A549 (cell line): ENCODE measurements at regions not wholly inside any gene's neighbourhood (a gene's known extent, or its start where the extent isn't known, plus 50 kb on each side); places are given as distances from the start of the nearest gene placed in this dataset.

Experiments used
- ATAC-seq, 2 experiments: fragments of 200-7000 bp in 1 of 2; fragments of >200 bp in 1 of 2; cut with Nextera tagmentation in 1 of 2; cut with Tn5 transposase in 1 of 2; 3 replicates each; pipeline versions ENCODE4 v1.8.0 to v1.9.1; 2018 to 2020; ENCODE audit warnings: mild to moderate bottlenecking in 1 of 2, moderate library complexity in 1 of 2
- CTCF ChIA-PET: fragments of 300-600 bp; sonication (Branson Sonifier 250); formaldehyde crosslinking; extraction: SDS; loops from one replicate; lab custom pipeline; 2021; ENCODE audit warnings: antibody characterized with exemption, inconsistent platforms; lab: Yijun Ruan, JAX
- POLR2A ChIA-PET: fragments of 350-600 bp; formaldehyde crosslinking; extraction: SDS; loops from one replicate; lab custom pipeline; 2021; ENCODE audit warnings: antibody characterized with exemption, inconsistent platforms; lab: Yijun Ruan, JAX
- DNase-seq, 2 experiments: peaks; one replicate each; pipeline versions ENCODE4 v3.0.0 to v3.0.0-alpha.2; 2011 to 2016; ENCODE audit warnings: low read depth in 1 of 2, low spot score in 1 of 2
- FAIRE-seq: peaks from 2 replicates; lab custom pipeline; 2011; peaks lifted over from hg19 to GRCh38; lab: Jason Lieb, UNC
- H3K27ac ChIP-seq, 2 experiments: fragments of >200 bp; sonication (Bioruptor Twin); formaldehyde crosslinking; 3 replicates each; pipeline ENCODE4 v1.5.1; 2016 to 2017
- H3K4me1 ChIP-seq: fragments of >200 bp; sonication (Bioruptor Twin); formaldehyde crosslinking; 3 replicates; pipeline ENCODE4 v1.6.1; 2016
- H3K4me2 ChIP-seq: fragments of >200 bp; sonication (Bioruptor Twin); formaldehyde crosslinking; 3 replicates; pipeline ENCODE4 v1.6.1; 2016
- H3K4me3 ChIP-seq: fragments of >200 bp; sonication (Bioruptor Twin); formaldehyde crosslinking; 3 replicates; pipeline ENCODE4 v1.5.1; 2016
- H3K9me3 ChIP-seq: fragments of >200 bp; sonication (Bioruptor Twin); formaldehyde crosslinking; 3 replicates; pipeline ENCODE4 v1.6.1; 2016
- ATOH8 ChIP-seq: fragments of 250-450 bp; sonication (Bioruptor Pico); IDR thresholded peaks from 2 replicates; pipeline ENCODE4 v1.5.0; 2020; ENCODE audit warnings: low read depth, mild to moderate bottlenecking, moderate library complexity
- CBX2 ChIP-seq: fragments of 200-600 bp; sonication (generic); IDR thresholded peaks from 2 replicates; pipeline ENCODE4 v1.6.1; 2016; ENCODE audit warnings: low read depth, mild to moderate bottlenecking, borderline replicate concordance
- CHD4 ChIP-seq: fragments of 200-600 bp; sonication (generic); IDR thresholded peaks from 2 replicates; pipeline ENCODE4 v1.6.1; 2016; ENCODE audit warnings: antibody characterized with exemption, mild to moderate bottlenecking, borderline replicate concordance
- CTCF ChIP-seq: fragments of >200 bp; sonication (Bioruptor Twin); formaldehyde crosslinking; IDR thresholded peaks from 3 replicates; pipeline ENCODE4 v1.5.1; 2016
- E2F6 ChIP-seq: IDR thresholded peaks from 2 replicates; pipeline ENCODE4 v1.6.1; 2012; ENCODE audit warnings: low read depth, borderline replicate concordance
- EHF ChIP-seq: fragments of 250-450 bp; sonication (Bioruptor Pico); IDR thresholded peaks from 2 replicates; pipeline ENCODE4 v1.5.0; 2020; ENCODE audit warnings: mild to moderate bottlenecking
- EHMT2 ChIP-seq: fragments of 200-600 bp; sonication (generic); IDR thresholded peaks from 2 replicates; pipeline ENCODE4 v1.6.1; 2016; ENCODE audit warnings: antibody characterized with exemption, low read depth, mild to moderate bottlenecking, moderate library complexity
- ELK1 ChIP-seq: fragments of 150-350 bp; IDR thresholded peaks from 2 replicates; pipeline ENCODE4 v1.6.1; 2014; ENCODE audit warnings: low read depth, mild to moderate bottlenecking, low read length
- EP300 ChIP-seq, 2 experiments: fragments of >200 bp; sonication (Bioruptor Twin); formaldehyde crosslinking; IDR thresholded peaks; 2 replicates in 1 of 2; 3 replicates in 1 of 2; pipeline ENCODE4 v1.6.1; 2016 to 2017
- ESRRA ChIP-seq: fragments of 150-350 bp; IDR thresholded peaks from 2 replicates; pipeline ENCODE4 v1.6.1; 2014; ENCODE audit warnings: mild to moderate bottlenecking, low read length, borderline replicate concordance
- FOSL2 ChIP-seq, 2 experiments: fragments of 450-650 bp in 1 of 2; fragments of >200 bp in 1 of 2; sonication (Bioruptor Twin) in 1 of 2; formaldehyde crosslinking; IDR thresholded peaks; 2 replicates each; pipeline versions ENCODE4 v1.5.0 to v1.6.1; 2016 to 2020; ENCODE audit warnings: mild to moderate bottlenecking in 1 of 2, moderate library complexity in 1 of 2
- GATA3 ChIP-seq: IDR thresholded peaks from 2 replicates; pipeline ENCODE4 v1.6.1; 2012; ENCODE audit warnings: borderline replicate concordance
- HDAC2 ChIP-seq: fragments of 200-600 bp; sonication (generic); IDR thresholded peaks from 2 replicates; pipeline ENCODE4 v1.6.1; 2016
- HEYL ChIP-seq: fragments of 250-450 bp; sonication (Bioruptor Pico); IDR thresholded peaks from 2 replicates; pipeline ENCODE4 v1.8.0; 2021; ENCODE audit warnings: mild to moderate bottlenecking, moderate library complexity
- HMGXB4 ChIP-seq: fragments of 250-450 bp; sonication (Bioruptor Pico); IDR thresholded peaks from 2 replicates; pipeline ENCODE4 v1.5.0; 2021; ENCODE audit warnings: mild to moderate bottlenecking, moderate library complexity, borderline replicate concordance
- JUN ChIP-seq, 2 experiments: fragments of >200 bp; sonication (Bioruptor Twin); formaldehyde crosslinking; IDR thresholded peaks; 2 replicates in 1 of 2; 3 replicates in 1 of 2; pipeline ENCODE4 v1.6.1; 2016 to 2017
- JUNB ChIP-seq: fragments of >200 bp; sonication (Bioruptor Twin); formaldehyde crosslinking; IDR thresholded peaks from 2 replicates; pipeline ENCODE4 v1.6.1; 2016
- KDM1A ChIP-seq: fragments of 200-600 bp; sonication (generic); IDR thresholded peaks from 2 replicates; pipeline ENCODE4 v1.6.1; 2016; ENCODE audit warnings: low read depth, mild to moderate bottlenecking
- KDM5A ChIP-seq: fragments of 200-600 bp; sonication (generic); IDR thresholded peaks from 2 replicates; pipeline ENCODE4 v1.6.1; 2016; ENCODE audit warnings: antibody characterized with exemption, mild to moderate bottlenecking
- MAFK ChIP-seq: fragments of 450-650 bp; IDR thresholded peaks from 2 replicates; pipeline ENCODE4 v1.6.1; 2014; ENCODE audit not compliant: partially characterized antibody
- MAX ChIP-seq: IDR thresholded peaks from 2 replicates; pipeline ENCODE4 v1.6.1; 2012
- MAZ ChIP-seq: fragments of 150-350 bp; IDR thresholded peaks from 2 replicates; pipeline ENCODE4 v1.6.1; 2014; ENCODE audit warnings: antibody characterized with exemption, low read depth, low read length, borderline replicate concordance
- NFE2L2 ChIP-seq: fragments of 150-350 bp; conservative IDR thresholded peaks from 2 replicates; pipeline ENCODE4 v1.6.1; 2014; ENCODE audit warnings: low read length
- NPAS2 ChIP-seq: fragments of 250-450 bp; sonication (Bioruptor Pico); IDR thresholded peaks from 2 replicates; pipeline ENCODE4 v1.8.0; 2022; ENCODE audit warnings: mild to moderate bottlenecking, moderate library complexity, borderline replicate concordance
- NR3C1 ChIP-seq: fragments of >200 bp; sonication (Bioruptor Twin); formaldehyde crosslinking; IDR thresholded peaks from 3 replicates; pipeline ENCODE4 v1.6.1; 2017
- PBX3 ChIP-seq: IDR thresholded peaks from 2 replicates; pipeline ENCODE4 v1.6.1; 2012
- PHF8 ChIP-seq: fragments of 200-600 bp; sonication (generic); IDR thresholded peaks from 2 replicates; pipeline ENCODE4 v1.6.1; 2016; ENCODE audit warnings: low read depth, mild to moderate bottlenecking, antibody characterized with exemption, moderate library complexity, borderline replicate concordance
- POLR2A ChIP-seq: IDR thresholded peaks from 2 replicates; pipeline ENCODE4 v1.6.1; 2012; ENCODE audit warnings: mild to moderate bottlenecking, low read length
- RARB ChIP-seq: fragments of 250-450 bp; sonication (Bioruptor Pico); IDR thresholded peaks from 2 replicates; pipeline ENCODE4 v1.8.0; 2021; ENCODE audit warnings: mild to moderate bottlenecking, moderate library complexity
- RCOR1 ChIP-seq: fragments of 150-350 bp; IDR thresholded peaks from 2 replicates; pipeline ENCODE4 v1.6.1; 2014; ENCODE audit warnings: antibody characterized with exemption, low read length, low read depth
- RFX5 ChIP-seq: fragments of 450-650 bp; IDR thresholded peaks from 2 replicates; pipeline ENCODE4 v1.7.1; 2014; ENCODE audit warnings: antibody characterized with exemption, mild to moderate bottlenecking, moderate library complexity
- SMC3 ChIP-seq: fragments of >200 bp; sonication (Bioruptor Twin); formaldehyde crosslinking; IDR thresholded peaks from 3 replicates; pipeline ENCODE4 v1.6.1; 2018; ENCODE audit warnings: inconsistent platforms
- TFCP2L1 ChIP-seq: fragments of 250-450 bp; sonication (Bioruptor Pico); IDR thresholded peaks from 2 replicates; pipeline ENCODE4 v1.5.0; 2021; ENCODE audit warnings: mild to moderate bottlenecking
- TP53 ChIP-seq: fragments of 250-450 bp; sonication (Bioruptor Pico); IDR thresholded peaks from 2 replicates; pipeline ENCODE4 v1.5.0; 2021; ENCODE audit warnings: mild to moderate bottlenecking, moderate library complexity
- WGBS: methylation state at CpG from one replicate; pipeline ENCODE4 v1.1.6; 2017; ENCODE audit errors: missing lambda C conversion rate; 5-methylcytosine and 5-hydroxymethylcytosine counted together

GRCh38 chr17:51407576-51407975 lies 147.2 kb downstream of the UTP18 start:
- 67% methylated on average over 5 of the region's 5 CpGs for WGBS
- Histone ChIP-seq H3K4me1 (peaks cover 16% of the 10 kb centered on the region), H3K27ac (no peak overlapping the region), H3K4me3 (no peak overlapping the region), H3K9me3 (no peaks in the 10 kb centered on the region), H3K4me2 (no peak overlapping the region)
- ChIA-PET POLR2A (no interaction called here), CTCF (interaction anchor here (0.6 to 2.3 kb wide), 5 partner anchors 8 to 92 kb away, joined by 3 to 10 read pairs (median 4); no protein-coding TSS in a partner anchor)
- TF ChIP-seq MAX (no peak), RFX5 (no peak), SMC3 (no peak), CBX2 (no peak), HMGXB4 (no peak), HDAC2 (no peak), FOSL2 (IDR thresholded peaks at IDR 0.05) (no peak), FOSL2 (CRISPR knock-in tag; IDR thresholded peaks at IDR 0.05) (no peak), NR3C1 (no peak), KDM1A (no peak), GATA3 (no peak), ESRRA (no peak), PHF8 (no peak), MAZ (no peak), NFE2L2 (no peak), KDM5A (no peak), E2F6 (no peak), RARB (no peak), POLR2A (no peak), EHMT2 (no peak), NPAS2 (CRISPR knock-in tag) (no peak)
- no peak for ATAC-seq
- DNase-seq = no peak
- no peak for FAIRE-seq

- Histone ChIP-seq H3K27ac (no peak overlapping the region), H3K9me3 (no peaks in the 10 kb centered on the region), H3K4me3 (no peak overlapping the region), H3K4me1 (peaks cover 26% of the 10 kb centered on the region), H3K4me2 (no peak overlapping the region)
- ATAC-seq (no peak), DNase-seq (no peak), FAIRE-seq (no peak)
- POLR2A ChIA-PET = no interaction called here
- WGBS = 6% methylated on average over 2 of the region's 2 CpGs
- CTCF ChIA-PET = interaction anchor here (1.3 kb wide), 1 partner anchor 117 kb away, joined by 3 read pairs; no protein-coding TSS in a partner anchor
- TF ChIP-seq ATOH8 (CRISPR knock-in tag) = no peak
- no peak for TF ChIP-seq EHF
- TF ChIP-seq TFCP2L1 (CRISPR knock-in tag) = no peak
- TF ChIP-seq EP300 (IDR thresholded peaks at IDR 0.05) = no peak
- TF ChIP-seq RCOR1 = no peak
- TF ChIP-seq POLR2A = no peak
- TF ChIP-seq CTCF = no peak
- no peak for TF ChIP-seq KDM5A
- TF ChIP-seq JUN (IDR thresholded peaks at IDR 0.05) = no peak
- TF ChIP-seq TP53 (CRISPR knock-in tag) = no peak
- TF ChIP-seq CHD4 = no peak
- no peak for TF ChIP-seq MAFK
- no peak for TF ChIP-seq ELK1
- no peak for TF ChIP-seq PBX3
- no peak for TF ChIP-seq HEYL (CRISPR knock-in tag)
- no peak for TF ChIP-seq SMC3
- TF ChIP-seq JUNB = no peak
Observed at GRCh38 chr17:51419476-51419875, 159.1 kb downstream of the UTP18 start.
